H9 (cell line): ENCODE measurements at regions not wholly inside any gene's neighbourhood (a gene's known extent, or its start where the extent isn't known, plus 50 kb on each side); places are given as distances from the start of the nearest gene placed in this dataset.

Experiments used
- DNase-seq: peaks from one replicate; pipeline ENCODE4 v3.0.0-alpha.2; 2017
- H2AFZ ChIP-seq: one replicate; pipeline ENCODE4 v1.6.1; 2013; ENCODE audit warnings: mild to moderate bottlenecking, low read length, control low read depth, moderate library complexity
- H2AK5ac ChIP-seq: 2 replicates; pipeline ENCODE4 v1.6.1; 2013; ENCODE audit warnings: low read length, control low read depth, mixed read lengths; ENCODE audit not compliant: insufficient read length
- H2BK120ac ChIP-seq: one replicate; pipeline ENCODE4 v1.6.1; 2013; ENCODE audit warnings: low read depth, mild to moderate bottlenecking, low read length, control low read depth, inconsistent platforms; ENCODE audit not compliant: poor library complexity, severe bottlenecking
- H2BK12ac ChIP-seq: 2 replicates; pipeline ENCODE4 v1.6.1; 2013; ENCODE audit warnings: low read length, control low read depth, mixed read lengths, low read depth; ENCODE audit not compliant: insufficient read length
- H2BK15ac ChIP-seq: 2 replicates; pipeline ENCODE4 v1.6.1; 2013; ENCODE audit warnings: low read depth, low read length, control low read depth
- H2BK20ac ChIP-seq: one replicate; pipeline ENCODE4 v1.6.1; 2013; ENCODE audit warnings: low read depth, mild to moderate bottlenecking, low read length, control low read depth, inconsistent platforms; ENCODE audit not compliant: poor library complexity, severe bottlenecking
- H2BK5ac ChIP-seq: 2 replicates; pipeline ENCODE4 v1.6.1; 2013; ENCODE audit warnings: low read length, control low read depth, mixed read lengths; ENCODE audit not compliant: insufficient read length
- H3K14ac ChIP-seq: 2 replicates; pipeline ENCODE4 v1.6.1; 2013; ENCODE audit warnings: low read length, control low read depth; ENCODE audit not compliant: insufficient read depth
- H3K18ac ChIP-seq: 2 replicates; pipeline ENCODE4 v1.6.1; 2013; ENCODE audit warnings: low read depth, mild to moderate bottlenecking, mixed read lengths, low read length, control low read depth; ENCODE audit not compliant: insufficient read length
- H3K23ac ChIP-seq: 2 replicates; pipeline ENCODE4 v1.6.1; 2013; ENCODE audit warnings: low read length, control low read depth, mixed read lengths, low read depth; ENCODE audit not compliant: insufficient read length
- H3K23me2 ChIP-seq: 2 replicates; pipeline ENCODE4 v1.6.1; 2013; ENCODE audit warnings: low read depth, mild to moderate bottlenecking, mixed read lengths, low read length, control low read depth; ENCODE audit not compliant: insufficient read length, poor library complexity, severe bottlenecking
- H3K27ac ChIP-seq: 2 replicates; pipeline ENCODE4 v1.5.1; 2013; ENCODE audit warnings: low read length, control low read depth, mixed read lengths, low read depth; ENCODE audit not compliant: insufficient read length
- H3K27me3 ChIP-seq: 2 replicates; pipeline ENCODE4 v1.6.1; 2013; ENCODE audit warnings: low read length, control low read depth, inconsistent platforms; ENCODE audit not compliant: insufficient read depth
- H3K4ac ChIP-seq: 2 replicates; pipeline ENCODE4 v1.6.1; 2013; ENCODE audit warnings: low read depth, mild to moderate bottlenecking, control low read depth, inconsistent platforms, low read length, moderate library complexity
- H3K4me1 ChIP-seq: 2 replicates; pipeline ENCODE4 v1.6.1; 2013; ENCODE audit warnings: low read length, control low read depth, inconsistent platforms; ENCODE audit not compliant: insufficient read depth
- H3K4me2 ChIP-seq: 2 replicates; pipeline ENCODE4 v1.6.1; 2013; ENCODE audit warnings: low read length, control low read depth, mixed read lengths; ENCODE audit not compliant: insufficient read length, insufficient read depth
- H3K56ac ChIP-seq: 2 replicates; pipeline ENCODE4 v1.6.1; 2013; ENCODE audit warnings: low read depth, mild to moderate bottlenecking, mixed read lengths, low read length, control low read depth; ENCODE audit not compliant: insufficient read length
- H3K79me1 ChIP-seq: 2 replicates; pipeline ENCODE4 v1.6.1; 2013; ENCODE audit warnings: low read depth, mild to moderate bottlenecking, moderate library complexity, low read length, control low read depth, inconsistent platforms; ENCODE audit not compliant: insufficient read depth, poor library complexity, severe bottlenecking
- H3K79me2 ChIP-seq: 2 replicates; pipeline ENCODE4 v1.6.1; 2013; ENCODE audit warnings: low read length, control low read depth, inconsistent platforms; ENCODE audit not compliant: insufficient read depth
- H3K9ac ChIP-seq: 2 replicates; pipeline ENCODE4 v1.6.1; 2013; ENCODE audit warnings: low read length, control low read depth, mixed read lengths; ENCODE audit not compliant: insufficient read length; ENCODE audit errors: extremely low read depth
- H3K9me3 ChIP-seq: one replicate; pipeline ENCODE4 v1.6.1; 2013; ENCODE audit warnings: low read depth, low read length, inconsistent platforms; ENCODE audit not compliant: control insufficient read depth
- H3T11ph ChIP-seq: one replicate; pipeline ENCODE4 v1.6.1; 2013; ENCODE audit warnings: mild to moderate bottlenecking, low read length, control low read depth, inconsistent platforms
- H4K20me1 ChIP-seq: one replicate; pipeline ENCODE4 v1.6.1; 2013; ENCODE audit not compliant: control insufficient read depth, insufficient read length, insufficient read depth
- H4K5ac ChIP-seq: 2 replicates; pipeline ENCODE4 v1.6.1; 2013; ENCODE audit warnings: low read depth, mild to moderate bottlenecking, mixed read lengths, low read length, control low read depth; ENCODE audit not compliant: insufficient read length
- H4K8ac ChIP-seq: replicated peaks from 2 replicates; pipeline ENCODE4 v1.6.1; 2013; ENCODE audit warnings: low read length, control low read depth, mixed read lengths, low read depth; ENCODE audit not compliant: insufficient read length
- H4K91ac ChIP-seq: 2 replicates; pipeline ENCODE4 v1.6.1; 2013; ENCODE audit warnings: low read depth, mild to moderate bottlenecking, moderate library complexity, mixed read lengths, low read length, control low read depth; ENCODE audit not compliant: insufficient read length
- H3K27ac Mint-ChIP-seq, 3 experiments: 2 replicates in 2 of 3; 3 replicates in 1 of 3; pipeline ENCODE4 v1.8.0; 2020 to 2021; ENCODE audit warnings: mixed read lengths in 3 of 3, mild to moderate bottlenecking in 1 of 3, moderate library complexity in 1 of 3
- H3K27me3 Mint-ChIP-seq: 2 replicates; pipeline ENCODE4 v1.8.0; 2021; ENCODE audit warnings: low read depth, mild to moderate bottlenecking, moderate library complexity, mixed read lengths
- H3K36me3 Mint-ChIP-seq, 3 experiments: 2 replicates in 2 of 3; 3 replicates in 1 of 3; pipeline ENCODE4 v1.8.0; 2020 to 2021; ENCODE audit warnings: low read depth in 3 of 3, mixed read lengths in 3 of 3; ENCODE audit not compliant: insufficient read depth in 1 of 3
- H3K4me1 Mint-ChIP-seq, 2 experiments: 2 replicates each; pipeline ENCODE4 v1.8.0; 2020; ENCODE audit warnings: mixed read lengths in 2 of 2
- H3K4me3 Mint-ChIP-seq, 2 experiments: 2 replicates in 1 of 2; 3 replicates in 1 of 2; pipeline ENCODE4 v1.8.0; 2020 to 2021; ENCODE audit warnings: mild to moderate bottlenecking in 2 of 2, mixed read lengths in 2 of 2, moderate library complexity in 1 of 2
- H3K9me3 Mint-ChIP-seq, 2 experiments: 2 replicates in 1 of 2; 3 replicates in 1 of 2; pipeline ENCODE4 v1.8.0; 2020; ENCODE audit warnings: mild to moderate bottlenecking in 2 of 2, mixed read lengths in 2 of 2, moderate library complexity in 1 of 2
- WGBS: extraction: QIAGEN DNeasy Blood & Tissue Kit; methylation state at CpG from one replicate; pipeline ENCODE4 v1.1.7; 2013; ENCODE audit warnings: missing lambda C conversion rate, low lambda C conversion rate, mixed read lengths; ENCODE audit not compliant: insufficient read length; ENCODE audit errors: extremely low coverage; 5-methylcytosine and 5-hydroxymethylcytosine counted together
- TF ChIP-seq, protein P1 (sequence below): fragments of 200-600 bp; sonication (generic); conservative IDR thresholded peaks from 3 replicates; pipeline ENCODE4 v1.8.0; 2021; ENCODE audit warnings: antibody characterized with exemption, mild to moderate bottlenecking

- Mint-ChIP-seq H3K4me3 (no peak overlapping the region), H3K9me3 (no peaks in the 10 kb centered on the region), H3K36me3 (no peaks in the 10 kb centered on the region), H3K27me3 (no peaks in the 10 kb centered on the region), H3K4me1 (peaks cover 12 to 20% of the 10 kb centered on the region in 2 experiments), H3K27ac (no peak overlapping the region)
- no CpG with 5 or more reads among the region's 6 CpGs for WGBS
- Histone ChIP-seq H2BK120ac (no peak overlapping the region), H3K9me3 (no peaks in the 10 kb centered on the region), H3K4me1 (no peaks in the 10 kb centered on the region), H3K9ac (no peak overlapping the region), H4K20me1 (no peaks in the 10 kb centered on the region), H2BK15ac (no peak overlapping the region), H3K4ac (no peak overlapping the region), H3K18ac (no peak overlapping the region), H3K4me2 (no peak overlapping the region), H3K23me2 (no peaks in the 10 kb centered on the region), H3K27me3 (no peaks in the 10 kb centered on the region), H2BK5ac (no peak overlapping the region), H3K56ac (no peak overlapping the region), H2BK12ac (no peak overlapping the region), H4K91ac (no peak overlapping the region), H3K79me2 (no peaks in the 10 kb centered on the region), H4K8ac (no peak overlapping the region), H3K23ac (no peak overlapping the region), H3K27ac (no peak overlapping the region), H3T11ph (no peak overlapping the region), H2AFZ (no peak overlapping the region), H3K79me1 (no peaks in the 10 kb centered on the region), H2BK20ac (no peak overlapping the region), H3K14ac (no peak overlapping the region), H4K5ac (no peak overlapping the region), H2AK5ac (no peak overlapping the region)
- peak; percentile 66 for DNase-seq
- TF ChIP-seq, protein P1, sequence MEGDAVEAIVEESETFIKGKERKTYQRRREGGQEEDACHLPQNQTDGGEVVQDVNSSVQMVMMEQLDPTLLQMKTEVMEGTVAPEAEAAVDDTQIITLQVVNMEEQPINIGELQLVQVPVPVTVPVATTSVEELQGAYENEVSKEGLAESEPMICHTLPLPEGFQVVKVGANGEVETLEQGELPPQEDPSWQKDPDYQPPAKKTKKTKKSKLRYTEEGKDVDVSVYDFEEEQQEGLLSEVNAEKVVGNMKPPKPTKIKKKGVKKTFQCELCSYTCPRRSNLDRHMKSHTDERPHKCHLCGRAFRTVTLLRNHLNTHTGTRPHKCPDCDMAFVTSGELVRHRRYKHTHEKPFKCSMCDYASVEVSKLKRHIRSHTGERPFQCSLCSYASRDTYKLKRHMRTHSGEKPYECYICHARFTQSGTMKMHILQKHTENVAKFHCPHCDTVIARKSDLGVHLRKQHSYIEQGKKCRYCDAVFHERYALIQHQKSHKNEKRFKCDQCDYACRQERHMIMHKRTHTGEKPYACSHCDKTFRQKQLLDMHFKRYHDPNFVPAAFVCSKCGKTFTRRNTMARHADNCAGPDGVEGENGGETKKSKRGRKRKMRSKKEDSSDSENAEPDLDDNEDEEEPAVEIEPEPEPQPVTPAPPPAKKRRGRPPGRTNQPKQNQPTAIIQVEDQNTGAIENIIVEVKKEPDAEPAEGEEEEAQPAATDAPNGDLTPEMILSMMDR: no peak
Observed at GRCh38 chr18:11392292-11392691, 217.1 kb upstream of the SLC35G4 start.
